Activated CD8-positive, alpha-beta T cell treated with anti-CD3 and anti-CD28 coated beads, Interleukin-2, amount 10 ng/mL, durations not matched to agents 7 days and 5 days (primary cell): ENCODE measurements at regions not wholly inside any gene's neighbourhood (a gene's known extent, or its start where the extent isn't known, plus 50 kb on each side); places are given as distances from the start of the nearest gene placed in this dataset.

ENCODE experiments used
- ATAC-seq: fragments of 150-1000 bp; cut with Tn5 transposase; one replicate; pipeline ENCODE4 v1.10.0; 2021; ENCODE audit warnings: moderate library complexity
- CTCF ChIA-PET: fragments of 350-600 bp; sonication (Branson Sonifier 250); formaldehyde crosslinking; loops from one replicate; lab custom pipeline; 2021; ENCODE audit warnings: antibody characterized with exemption; lab: Charles Lee
- POLR2A ChIA-PET: fragments of 350-600 bp; sonication (Branson Sonifier 250); formaldehyde crosslinking; loops from one replicate; lab custom pipeline; 2021; ENCODE audit warnings: antibody characterized with exemption; lab: Charles Lee
- DNase-seq: peaks from one replicate; pipeline ENCODE4 v3.0.0-alpha.2; 2020
- H3K27ac Mint-ChIP-seq: one replicate; pipeline ENCODE4 v1.8.0; 2021; ENCODE audit warnings: mild to moderate bottlenecking, mixed read lengths
- H3K27me3 Mint-ChIP-seq: one replicate; pipeline ENCODE4 v1.8.0; 2021; ENCODE audit warnings: low read depth, mixed read lengths
- H3K36me3 Mint-ChIP-seq: one replicate; pipeline ENCODE4 v1.8.0; 2021; ENCODE audit warnings: low read depth, mixed read lengths
- H3K4me1 Mint-ChIP-seq: one replicate; pipeline ENCODE4 v1.8.0; 2021; ENCODE audit warnings: low read depth, mixed read lengths
- H3K4me3 Mint-ChIP-seq: one replicate; pipeline ENCODE4 v1.8.0; 2021; ENCODE audit warnings: mild to moderate bottlenecking, mixed read lengths
- H3K9me3 Mint-ChIP-seq: one replicate; pipeline ENCODE4 v1.8.0; 2022; ENCODE audit warnings: mixed read lengths; ENCODE audit not compliant: insufficient read depth

DNA sequence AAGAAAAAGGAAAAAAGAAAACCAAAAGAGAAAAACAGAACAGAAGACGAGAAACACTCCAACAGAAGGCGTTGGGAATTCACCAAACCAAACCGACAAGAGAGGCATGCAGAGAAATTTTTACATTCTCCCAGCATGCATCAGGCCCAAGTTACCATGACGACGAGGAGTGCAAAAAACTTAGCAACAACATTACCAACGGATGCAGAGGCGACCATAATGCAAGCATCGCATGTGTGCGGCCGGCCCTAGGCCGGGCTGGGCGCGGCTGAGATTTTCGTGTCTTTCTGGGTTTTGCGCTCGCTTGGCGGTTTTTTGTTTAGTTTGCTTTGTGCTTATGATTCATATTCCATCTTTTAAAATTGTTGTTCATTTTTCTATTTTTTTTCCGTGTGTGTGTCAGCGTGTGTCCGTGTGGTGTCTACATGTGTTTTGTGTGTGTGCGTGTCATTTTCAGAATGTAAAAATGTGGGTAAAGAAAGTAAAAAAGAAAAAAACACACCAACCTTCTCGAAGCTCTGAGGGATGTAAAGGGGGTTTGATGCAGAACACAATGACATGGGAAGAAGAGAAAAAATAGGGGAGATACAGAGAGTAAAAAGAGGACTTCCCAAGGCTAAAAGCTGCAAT, 84.9 kb downstream of the PTPRS start:
- no peak for ATAC-seq
- no peaks in the 10 kb centered on the region for H3K27me3 Mint-ChIP-seq
- no peaks in the 10 kb centered on the region for H3K36me3 Mint-ChIP-seq
- POLR2A ChIA-PET, result no interaction called here
- H3K4me3 Mint-ChIP-seq, result no peak overlapping the region
- no peaks in the 10 kb centered on the region for H3K4me1 Mint-ChIP-seq
- peaks cover 9% of the 10 kb centered on the region for H3K9me3 Mint-ChIP-seq
- no peak for DNase-seq
- CTCF ChIA-PET, result no interaction called here
- H3K27ac Mint-ChIP-seq, result no peak overlapping the region

DNA sequence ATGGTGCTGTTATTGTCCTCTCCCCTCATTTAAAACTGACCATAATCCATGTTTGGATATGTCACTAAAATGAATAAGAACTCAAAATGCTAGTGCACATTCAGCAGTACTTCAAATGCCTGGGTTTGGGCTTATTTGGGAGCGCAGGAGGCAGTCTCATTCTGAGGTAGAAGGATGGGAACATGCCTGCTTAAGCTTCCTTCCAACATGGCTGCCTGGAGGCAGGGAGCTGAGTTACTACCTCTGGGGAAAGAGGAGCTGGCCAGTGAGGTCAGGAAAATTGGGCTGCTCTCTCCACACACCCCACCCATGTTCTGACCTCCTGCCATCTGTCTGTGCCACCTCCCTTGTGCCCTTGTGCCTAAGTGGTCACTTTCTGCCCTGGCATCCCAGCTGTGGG, 85.7 kb downstream of the PTPRS start:
- DNase-seq (no peak), ATAC-seq (no peak)
- no peak overlapping the region for H3K4me3 Mint-ChIP-seq
- H3K9me3 Mint-ChIP-seq, result peaks cover 9% of the 10 kb centered on the region
- no peak overlapping the region for H3K27ac Mint-ChIP-seq
- no peaks in the 10 kb centered on the region for H3K4me1 Mint-ChIP-seq
- H3K36me3 Mint-ChIP-seq, result no peaks in the 10 kb centered on the region
- H3K27me3 Mint-ChIP-seq, result no peaks in the 10 kb centered on the region
- ChIA-PET POLR2A (no interaction called here), CTCF (no interaction called here)

DNA sequence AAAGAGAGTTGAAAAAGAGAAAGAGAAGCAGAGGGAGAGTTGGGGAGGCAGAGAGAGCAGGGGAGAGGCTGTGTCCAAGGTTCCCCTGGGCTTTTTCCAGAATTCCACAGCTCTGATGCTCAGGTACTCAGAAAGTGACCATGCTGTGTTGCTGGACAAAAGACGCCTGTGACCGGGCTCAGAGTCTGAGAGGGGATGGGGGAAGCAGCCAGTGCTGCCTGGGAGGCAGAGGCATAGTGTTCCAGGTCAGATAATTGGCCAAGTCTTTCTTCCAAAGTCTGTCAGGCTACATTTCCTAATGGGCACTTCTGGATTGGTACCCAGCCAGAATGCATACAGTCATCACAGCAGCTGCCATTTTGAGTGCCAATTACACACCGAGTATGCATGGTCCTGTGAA, 86.1 kb downstream of the PTPRS start:
- no peak overlapping the region for H3K4me3 Mint-ChIP-seq
- ChIA-PET POLR2A (no interaction called here), CTCF (no interaction called here)
- H3K27ac Mint-ChIP-seq, result no peak overlapping the region
- H3K36me3 Mint-ChIP-seq, result no peaks in the 10 kb centered on the region
- DNase-seq (no peak), ATAC-seq (no peak)
- H3K4me1 Mint-ChIP-seq, result no peaks in the 10 kb centered on the region
- no peaks in the 10 kb centered on the region for H3K27me3 Mint-ChIP-seq
- H3K9me3 Mint-ChIP-seq, result peaks cover 9% of the 10 kb centered on the region

DNA sequence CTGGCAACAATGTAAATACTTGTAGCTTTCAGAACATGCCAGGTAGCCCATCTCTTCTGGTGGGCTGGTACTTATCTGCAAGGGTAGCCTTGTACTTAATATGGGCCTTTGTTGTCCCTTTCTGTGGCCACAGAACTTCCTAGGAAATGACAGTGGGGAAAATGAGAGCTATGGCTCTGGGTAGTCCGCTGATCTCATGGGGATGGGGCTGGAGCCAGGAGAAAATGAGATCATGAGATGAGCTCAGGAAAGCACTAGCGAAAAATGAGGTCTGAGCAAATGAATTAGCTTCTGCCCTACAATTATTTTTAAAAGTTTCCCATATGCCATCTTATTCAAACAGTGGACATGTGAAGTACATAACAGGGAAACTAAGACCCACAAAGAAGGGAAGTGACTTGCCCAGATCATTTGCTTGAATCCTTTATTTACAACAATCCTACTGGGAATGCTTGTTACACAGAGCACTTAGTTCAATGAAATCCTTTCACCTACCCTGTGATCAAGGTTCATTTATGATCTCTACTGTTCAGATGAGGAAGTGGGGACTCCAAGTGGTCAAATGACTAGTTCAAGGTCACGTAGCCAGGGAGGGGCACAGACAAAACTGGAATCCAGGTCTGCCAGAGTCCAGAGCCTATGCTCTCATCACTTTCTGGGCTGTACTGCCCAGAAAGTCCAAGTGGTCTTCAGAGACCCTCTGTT, 87.1 kb downstream of the PTPRS start:
- Mint-ChIP-seq H3K9me3 (peaks cover 9% of the 10 kb centered on the region), H3K4me1 (no peaks in the 10 kb centered on the region), H3K36me3 (no peaks in the 10 kb centered on the region), H3K27me3 (no peaks in the 10 kb centered on the region), H3K4me3 (no peak overlapping the region), H3K27ac (no peak overlapping the region)
- POLR2A ChIA-PET, result interaction anchor here (0.6 kb wide), 1 partner anchor 25 kb away, joined by 5 read pairs; no protein-coding TSS in a partner anchor
- DNase-seq, result no peak
- CTCF ChIA-PET, result interaction anchor here (0.6 kb wide), 1 partner anchor 204 kb away, joined by 3 read pairs; no protein-coding TSS in a partner anchor
- ATAC-seq, result no peak

DNA sequence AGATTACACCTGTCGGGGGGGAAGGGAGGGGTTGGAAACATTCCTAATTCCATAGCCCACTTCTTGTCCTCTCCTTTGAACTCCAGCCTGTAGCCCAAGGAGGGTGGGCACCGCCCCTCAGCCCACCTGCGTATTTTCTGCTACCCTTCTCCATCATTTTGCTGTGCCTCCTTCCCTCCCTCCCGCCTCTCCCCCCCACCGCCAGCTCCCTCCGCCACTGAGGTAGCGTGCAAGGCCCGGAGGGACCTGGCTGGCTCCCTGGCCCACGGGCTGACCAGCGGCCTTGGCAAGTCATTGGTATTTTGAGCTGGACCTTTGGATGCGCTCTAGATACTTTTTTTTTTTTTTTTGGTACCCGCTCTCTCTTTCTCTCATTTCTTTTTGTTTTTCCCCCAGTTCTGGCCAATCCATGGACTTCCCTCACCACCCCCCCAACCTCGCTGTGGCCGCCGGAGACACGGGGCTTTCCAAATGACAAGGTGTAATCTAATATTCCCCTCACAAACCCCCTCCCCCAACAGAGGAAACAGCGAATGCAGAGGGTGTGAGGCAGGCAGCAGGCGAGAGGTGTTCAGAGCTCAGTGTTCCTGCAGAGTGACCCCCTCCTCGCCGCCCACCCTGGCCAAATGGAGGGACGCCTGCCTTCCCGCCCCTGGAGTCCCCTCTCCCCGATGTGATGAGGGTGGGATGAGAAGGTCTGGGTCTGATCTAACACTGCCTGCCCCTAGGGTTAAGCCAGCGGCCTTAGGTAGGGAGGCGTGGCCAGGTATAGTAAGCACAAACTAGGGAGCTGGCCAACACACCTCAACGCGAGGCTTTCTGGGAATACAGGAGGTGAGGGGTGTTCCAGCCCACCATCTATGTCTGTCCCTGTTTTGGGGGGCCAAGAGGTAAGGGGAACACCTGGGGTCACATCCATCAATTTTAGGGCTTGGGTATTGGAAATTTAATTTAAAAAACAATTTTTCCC, 89.2 kb downstream of the PTPRS start:
- H3K9me3 Mint-ChIP-seq, result peaks cover 9% of the 10 kb centered on the region
- H3K4me3 Mint-ChIP-seq, result no peak overlapping the region
- no peaks in the 10 kb centered on the region for H3K27me3 Mint-ChIP-seq
- H3K4me1 Mint-ChIP-seq, result no peaks in the 10 kb centered on the region
- ATAC-seq (no peak), DNase-seq (no peak)
- H3K36me3 Mint-ChIP-seq, result no peaks in the 10 kb centered on the region
- no peak overlapping the region for H3K27ac Mint-ChIP-seq
- CTCF ChIA-PET, result no interaction called here
- POLR2A ChIA-PET, result no interaction called here

DNA sequence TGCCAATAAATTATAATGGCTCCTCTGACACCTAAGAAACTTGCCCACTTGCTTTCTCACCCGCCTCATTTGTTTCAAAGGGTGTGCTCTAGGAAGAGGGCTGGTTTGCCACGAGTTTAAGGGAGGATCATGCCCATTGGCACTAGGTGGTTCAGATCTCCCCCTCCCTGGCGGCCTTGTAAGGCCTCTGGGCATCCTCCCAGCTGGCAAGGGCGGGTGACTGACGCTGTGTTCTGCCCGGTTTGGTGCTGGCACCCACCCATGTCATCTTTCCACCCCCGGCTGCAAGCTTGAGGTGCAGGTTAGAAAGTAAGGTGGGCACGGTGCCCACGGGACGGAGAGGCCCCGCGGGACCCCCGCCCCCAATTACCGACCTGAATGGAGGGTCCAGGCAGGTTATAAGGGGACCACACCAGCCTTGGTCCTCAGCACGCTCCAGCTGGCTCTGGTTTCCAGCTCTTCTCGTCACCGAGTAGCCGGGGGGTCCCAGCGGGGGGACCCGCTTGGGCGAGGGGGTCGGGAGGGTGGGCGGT, 90.4 kb downstream of the PTPRS start:
- H3K4me1 Mint-ChIP-seq, result no peaks in the 10 kb centered on the region
- no peak for ATAC-seq
- H3K36me3 Mint-ChIP-seq, result no peaks in the 10 kb centered on the region
- H3K4me3 Mint-ChIP-seq, result no peak overlapping the region
- H3K27me3 Mint-ChIP-seq, result no peaks in the 10 kb centered on the region
- ChIA-PET POLR2A (no interaction called here), CTCF (no interaction called here)
- H3K9me3 Mint-ChIP-seq, result peaks cover 3% of the 10 kb centered on the region
- H3K27ac Mint-ChIP-seq, result no peak overlapping the region
- no peak for DNase-seq

DNA sequence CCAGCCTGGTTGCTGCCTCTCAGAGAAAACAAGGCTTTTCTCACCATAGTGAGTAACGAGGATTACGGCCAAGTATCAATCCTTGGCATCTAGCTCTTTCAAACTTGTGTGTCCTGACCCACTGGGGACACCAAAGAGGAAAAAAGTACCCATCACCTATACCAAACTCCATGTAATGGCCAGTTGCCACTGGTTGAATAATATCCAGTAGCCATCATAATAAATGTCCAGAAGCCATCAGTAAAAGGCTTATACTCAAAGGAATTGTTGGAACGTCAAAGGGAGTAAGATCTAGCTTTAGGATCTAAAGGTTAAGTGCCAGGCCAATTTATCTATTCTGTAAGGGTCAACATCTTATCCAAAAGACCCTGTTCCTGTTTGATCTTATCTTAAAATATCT, 91.1 kb downstream of the PTPRS start:
- H3K4me3 Mint-ChIP-seq, result no peak overlapping the region
- no peak for ATAC-seq
- no peaks in the 10 kb centered on the region for H3K9me3 Mint-ChIP-seq
- CTCF ChIA-PET, result no interaction called here
- no peak for DNase-seq
- H3K27ac Mint-ChIP-seq, result no peak overlapping the region
- no peaks in the 10 kb centered on the region for H3K27me3 Mint-ChIP-seq
- POLR2A ChIA-PET, result no interaction called here
- H3K36me3 Mint-ChIP-seq, result no peaks in the 10 kb centered on the region
- no peaks in the 10 kb centered on the region for H3K4me1 Mint-ChIP-seq

DNA sequence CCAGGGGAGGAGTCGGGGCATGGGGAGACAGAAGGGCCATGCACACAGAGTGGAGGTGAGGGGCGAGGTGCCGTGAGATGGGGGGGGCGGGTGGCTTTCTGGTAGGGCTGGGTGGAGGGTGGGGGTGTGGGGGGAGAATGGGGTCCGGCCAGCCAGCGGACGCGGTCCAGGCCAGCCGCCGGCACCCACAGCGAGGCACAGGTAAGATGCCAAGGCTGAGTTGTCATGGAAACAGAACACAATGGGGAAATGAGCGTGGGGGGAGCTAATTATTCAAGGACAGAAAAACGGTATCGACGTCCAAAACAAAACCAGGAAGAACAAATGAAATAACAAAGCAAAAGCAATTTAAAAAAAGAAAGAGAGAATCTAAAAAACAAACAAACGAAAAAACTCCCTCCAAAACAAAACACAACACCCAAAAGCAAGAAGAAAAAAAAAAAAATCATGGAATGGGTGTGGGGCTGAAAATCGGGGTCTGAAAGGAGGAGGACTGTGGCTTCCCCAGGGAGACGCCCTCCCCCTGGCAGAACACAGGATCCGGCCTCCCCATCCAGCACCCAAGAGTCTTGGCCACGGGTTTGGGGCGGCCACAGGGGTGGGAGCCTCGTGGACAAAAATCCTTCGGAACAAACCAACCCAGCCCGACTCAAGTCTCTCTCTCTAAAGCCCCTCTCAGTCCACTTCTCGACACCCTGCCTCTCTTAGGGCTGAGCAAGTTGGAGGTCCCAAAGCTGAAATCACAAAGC, 92.5 kb downstream of the PTPRS start:
- Mint-ChIP-seq H3K4me3 (no peak overlapping the region), H3K9me3 (no peaks in the 10 kb centered on the region), H3K36me3 (no peaks in the 10 kb centered on the region), H3K27me3 (no peaks in the 10 kb centered on the region), H3K27ac (no peak overlapping the region), H3K4me1 (no peaks in the 10 kb centered on the region)
- DNase-seq (no peak), ATAC-seq (no peak)
- ChIA-PET CTCF (no interaction called here), POLR2A (no interaction called here)

DNA sequence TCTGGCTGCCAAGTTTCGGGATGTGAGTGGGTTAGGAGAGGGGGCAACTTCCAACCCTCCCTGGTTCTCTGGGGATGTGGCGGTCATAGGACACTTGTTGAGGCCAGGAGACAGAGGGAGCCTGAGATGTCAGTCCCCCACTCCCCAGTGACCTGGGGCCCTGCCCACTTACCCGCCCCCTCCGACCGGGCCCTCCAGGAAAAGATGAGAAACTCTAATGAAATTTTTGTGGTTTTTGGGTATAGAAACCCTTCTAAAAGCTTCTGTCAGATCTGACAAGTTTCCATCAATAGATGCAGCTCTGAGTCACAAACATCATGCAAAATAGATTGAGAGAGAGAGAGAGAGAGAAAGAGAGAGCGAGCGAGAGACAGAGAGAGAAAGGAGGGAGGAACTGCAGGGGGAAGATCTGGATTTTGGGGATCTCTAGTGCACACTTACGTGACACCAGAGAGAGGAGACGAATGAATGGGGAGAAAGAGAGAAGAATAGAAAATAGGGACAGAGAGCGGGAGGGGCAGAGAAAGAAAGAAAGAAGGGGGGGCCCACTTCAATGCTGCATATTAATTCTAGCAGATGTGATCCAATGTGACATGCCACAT, 94.0 kb downstream of the PTPRS start:
- Mint-ChIP-seq H3K27me3 (no peaks in the 10 kb centered on the region), H3K36me3 (no peaks in the 10 kb centered on the region), H3K27ac (no peak overlapping the region), H3K4me1 (no peaks in the 10 kb centered on the region), H3K9me3 (no peaks in the 10 kb centered on the region), H3K4me3 (no peak overlapping the region)
- ChIA-PET CTCF (no interaction called here), POLR2A (no interaction called here)
- ATAC-seq, result no peak
- DNase-seq, result no peak

DNA sequence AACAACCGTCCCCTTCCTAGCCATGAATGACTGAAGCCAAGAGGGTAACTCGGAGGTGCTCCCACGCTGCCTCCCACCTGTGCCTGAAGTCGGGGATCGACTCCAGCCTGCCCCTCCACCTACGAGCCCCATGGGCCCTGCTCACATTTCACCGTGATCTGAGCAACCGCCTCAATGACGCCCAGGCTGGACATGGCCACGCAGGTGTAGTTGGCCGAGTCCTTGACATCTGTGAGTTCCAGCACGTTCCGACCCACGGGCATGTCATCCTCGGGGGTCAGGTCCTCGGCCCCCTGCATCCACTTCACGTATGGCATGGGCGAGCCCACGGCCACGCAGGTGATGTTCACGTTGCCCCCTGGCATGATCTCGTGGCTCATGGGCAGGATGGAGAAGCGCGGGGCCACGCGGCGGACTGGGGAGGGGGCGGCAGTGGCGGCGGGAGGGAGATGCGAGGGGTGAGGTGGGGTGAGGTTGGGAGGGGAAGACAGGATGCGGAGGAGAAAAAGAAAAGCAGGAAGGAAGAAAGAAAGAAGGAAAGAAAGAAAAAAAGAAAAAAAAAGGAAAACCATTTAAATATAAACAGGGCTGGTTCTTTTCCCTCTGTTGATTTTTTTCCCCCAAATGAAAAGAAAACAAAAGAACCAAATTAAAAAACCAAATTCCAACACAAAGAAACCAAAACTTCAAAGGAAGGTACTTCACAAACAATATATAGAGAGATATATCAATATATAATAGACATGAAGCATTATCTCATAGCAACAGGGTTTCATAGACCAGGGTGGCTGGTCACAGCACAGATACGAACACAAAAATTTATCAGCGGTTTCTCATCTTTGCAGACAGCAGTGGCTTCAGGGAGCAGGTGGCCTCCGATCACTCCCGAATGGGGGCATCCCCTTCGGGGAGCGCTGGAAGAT, 94.7 kb downstream of the PTPRS start:
- Mint-ChIP-seq H3K36me3 (no peaks in the 10 kb centered on the region), H3K27ac (no peak overlapping the region), H3K4me1 (no peaks in the 10 kb centered on the region), H3K9me3 (no peaks in the 10 kb centered on the region), H3K4me3 (no peak overlapping the region), H3K27me3 (no peaks in the 10 kb centered on the region)
- ChIA-PET CTCF (no interaction called here), POLR2A (no interaction called here)
- ATAC-seq, result no peak
- no peak for DNase-seq
